HG02678 (cell line): ENCODE measurements at regions not wholly inside any gene's neighbourhood (a gene's known extent, or its start where the extent isn't known, plus 50 kb on each side); places are given as distances from the start of the nearest gene placed in this dataset.
"Not testable (repeated sequence)": the region's sequence is repeated elsewhere in the genome, so short reads cannot be mapped to it uniquely, and the experiment has no call there.

ENCODE experiments used
- ATAC-seq: cut with Tn5 transposase; IDR thresholded peaks from one replicate; pipeline ENCODE4 v1.9.1; 2021; ENCODE audit warnings: mild to moderate bottlenecking, moderate library complexity; ENCODE audit not compliant: unreplicated experiment

DNA sequence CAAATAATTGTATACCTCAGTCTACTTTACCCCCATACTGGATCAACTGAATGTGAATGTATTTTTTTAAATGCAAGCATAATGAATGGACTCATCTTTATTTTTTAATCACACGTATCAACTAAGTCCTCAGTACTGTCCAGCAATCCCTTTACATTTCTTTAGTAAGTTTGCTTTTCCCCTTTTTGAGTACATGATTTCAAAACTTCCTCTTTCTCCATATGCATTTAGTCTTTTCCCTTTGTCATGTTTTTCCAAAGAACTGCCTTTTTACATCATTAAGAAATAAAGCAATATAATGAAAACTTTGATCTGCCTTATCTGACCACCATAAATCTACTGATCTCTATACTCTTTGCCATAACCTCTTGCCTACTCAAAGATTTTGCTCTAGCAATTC lies 182.5 kb upstream of the AKR1E2 start:
- no peak for ATAC-seq

DNA sequence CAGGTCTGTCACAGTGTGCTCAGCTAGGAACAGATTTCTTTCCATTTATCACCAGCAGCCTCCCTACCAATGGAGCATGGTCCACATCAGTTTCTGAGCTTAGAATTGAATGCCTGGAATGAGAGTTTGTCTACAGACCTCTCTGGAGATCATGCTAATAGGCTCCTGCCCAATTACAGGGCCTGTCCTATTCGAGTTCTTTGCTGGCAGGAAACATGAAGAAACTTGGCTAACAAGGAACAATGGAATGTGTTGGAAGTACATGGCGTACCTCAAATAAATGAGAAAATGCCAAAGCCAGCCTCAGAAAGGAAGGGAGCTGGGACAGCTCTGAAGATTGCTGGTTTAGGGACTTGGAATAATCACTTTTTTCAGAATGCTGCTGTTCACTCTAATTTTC lies 186.0 kb upstream of the AKR1E2 start:
- ATAC-seq: no peak

DNA sequence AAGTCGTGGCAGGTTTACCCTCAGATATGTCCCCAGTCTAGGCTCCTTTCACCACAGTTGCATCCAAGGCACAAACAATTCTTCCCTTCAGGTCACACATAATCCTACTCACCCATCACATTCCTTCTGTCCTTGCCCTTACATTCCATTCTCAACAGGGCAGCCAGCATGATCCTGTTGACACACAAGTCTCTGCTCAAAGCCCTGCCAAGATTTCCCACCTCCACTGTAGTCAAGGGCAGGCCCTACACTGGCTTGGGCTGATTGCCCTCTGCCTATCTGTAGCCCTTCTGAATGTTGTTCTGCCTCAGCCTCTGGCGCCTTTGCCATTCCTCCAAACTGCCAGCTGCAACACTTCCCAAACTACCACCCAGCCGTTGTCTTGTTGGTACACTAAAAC lies 187.9 kb upstream of the AKR1E2 start:
- no peak for ATAC-seq

- no peak for ATAC-seq
These were observed 188.3 kb upstream of the AKR1E2 start for GRCh38 chr10:4637657-4638056.

GRCh38 chr10:4635883-4636282 lies 190.1 kb upstream of the AKR1E2 start:
- no peak for ATAC-seq

- no peak for ATAC-seq
These were observed 190.6 kb upstream of the AKR1E2 start for GRCh38 chr10:4635388-4635787.

GRCh38 chr10:4633776-4634175 lies 192.2 kb upstream of the AKR1E2 start:
- ATAC-seq: no peak

GRCh38 chr10:4633186-4633585 lies 192.8 kb upstream of the AKR1E2 start:
- no peak for ATAC-seq

- no peak for ATAC-seq
These were observed 193.2 kb upstream of the AKR1E2 start for GRCh38 chr10:4632757-4633156.

GRCh38 chr10:4626919-4627318 lies 199.1 kb upstream of the AKR1E2 start:
- ATAC-seq: no peak

GRCh38 chr10:4623757-4624420 lies 202.1 kb upstream of the AKR1E2 start:
- ATAC-seq: no peak

GRCh38 chr10:4623200-4623599 lies 202.8 kb upstream of the AKR1E2 start:
- no peak for ATAC-seq

- no peak for ATAC-seq
These were observed 203.6 kb upstream of the AKR1E2 start for GRCh38 chr10:4622384-4622783.

GRCh38 chr10:4617589-4617988 lies 208.4 kb upstream of the AKR1E2 start:
- no peak for ATAC-seq

DNA sequence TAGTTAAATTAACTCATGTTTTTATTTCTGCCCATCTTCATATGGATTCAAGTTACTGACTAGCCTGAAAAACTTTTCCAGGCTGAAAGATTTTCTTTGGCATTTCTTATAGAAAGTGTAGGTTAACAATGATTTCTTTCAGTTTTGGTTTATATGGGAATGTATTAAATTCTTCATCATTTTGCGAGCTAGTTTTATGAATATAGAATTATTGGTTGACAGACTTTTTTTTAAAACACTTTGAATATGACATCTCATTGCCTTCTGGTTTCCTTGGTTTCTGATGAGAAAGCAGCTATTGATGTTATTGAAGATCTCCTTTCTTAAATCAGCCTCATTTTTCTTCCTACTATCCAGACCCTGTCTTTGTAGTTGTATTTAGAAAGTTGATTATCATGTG lies 211.0 kb upstream of the AKR1E2 start:
- ATAC-seq: no peak

DNA sequence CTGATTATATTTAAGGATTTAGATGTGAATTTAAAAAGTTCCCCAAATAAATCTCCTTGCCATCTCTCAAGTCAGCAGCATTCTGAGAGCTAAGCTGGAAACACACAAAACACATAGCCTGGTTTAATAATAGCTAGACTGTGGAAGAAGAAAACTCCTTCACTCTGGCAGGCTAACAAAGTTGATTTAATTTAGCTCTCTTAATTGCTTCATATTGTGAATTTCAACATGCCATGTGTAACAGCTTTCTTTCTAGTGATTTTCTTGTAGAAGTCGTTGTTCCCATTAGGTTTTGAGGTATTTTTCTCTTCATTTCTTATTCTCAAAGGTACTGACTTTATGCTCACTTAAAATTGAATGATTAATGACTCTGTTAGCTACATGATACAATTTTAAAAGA lies 216.8 kb upstream of the AKR1E2 start:
- ATAC-seq: no peak

DNA sequence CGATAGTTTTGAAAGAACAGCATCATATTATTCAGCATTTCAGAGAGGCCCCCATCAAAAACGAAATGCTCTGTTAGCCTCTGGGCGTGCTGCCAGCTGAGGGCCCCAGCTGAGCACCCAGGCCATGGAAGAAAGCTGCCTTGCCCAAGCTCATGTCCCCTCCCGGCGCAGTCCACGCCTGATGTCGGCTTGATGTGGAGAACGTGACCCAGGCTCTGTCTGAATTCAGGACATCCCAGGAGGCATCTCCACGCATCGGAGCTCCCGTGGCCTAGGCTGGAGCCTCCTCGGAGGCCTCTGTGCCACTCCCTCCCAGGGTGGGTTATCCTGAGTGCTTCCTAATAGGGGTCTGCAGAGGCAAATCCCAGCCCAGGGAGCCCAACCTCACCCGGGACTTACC lies 218.3 kb upstream of the AKR1E2 start:
- ATAC-seq: no peak

DNA sequence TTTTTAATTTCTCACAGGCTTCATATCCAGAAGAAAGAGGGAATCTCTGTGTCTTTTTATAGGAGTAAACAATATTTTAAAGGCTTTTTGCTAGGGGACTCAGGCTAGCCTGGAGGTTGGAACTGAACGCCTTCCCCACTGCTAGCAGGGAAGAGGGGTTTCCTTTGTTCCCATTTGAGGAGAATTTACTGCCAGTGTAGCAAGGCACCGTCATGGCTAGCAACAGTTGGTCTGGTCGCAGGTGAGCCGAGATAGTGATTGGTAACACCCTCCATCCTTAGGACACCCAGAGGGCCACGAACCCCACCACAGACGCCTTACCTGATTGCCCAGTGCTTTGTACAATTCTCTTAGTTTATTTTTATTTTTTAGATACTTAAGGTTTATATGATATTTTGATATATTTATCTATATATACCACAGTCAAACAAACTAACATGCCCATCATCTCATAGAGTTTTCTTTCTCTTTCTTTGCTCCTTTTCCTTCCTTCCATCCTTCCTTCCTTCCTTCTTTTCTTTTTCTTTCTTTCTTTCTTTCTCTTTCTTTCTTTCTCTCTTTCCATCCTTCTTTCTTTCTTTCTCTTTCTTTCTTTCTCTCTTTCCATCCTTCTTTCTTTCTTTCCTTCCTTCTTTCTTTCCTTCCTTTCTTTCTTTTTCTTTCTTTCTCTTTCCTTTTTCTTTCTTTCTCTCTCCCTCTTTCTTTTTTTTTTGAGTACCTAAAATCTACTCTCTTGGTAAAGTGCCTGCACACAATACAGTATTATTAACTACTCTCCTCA lies 219.0 kb upstream of the AKR1E2 start:
- no peak for ATAC-seq

GRCh38 chr10:4602764-4603491 lies 223.1 kb upstream of the AKR1E2 start:
- no peak for ATAC-seq

DNA sequence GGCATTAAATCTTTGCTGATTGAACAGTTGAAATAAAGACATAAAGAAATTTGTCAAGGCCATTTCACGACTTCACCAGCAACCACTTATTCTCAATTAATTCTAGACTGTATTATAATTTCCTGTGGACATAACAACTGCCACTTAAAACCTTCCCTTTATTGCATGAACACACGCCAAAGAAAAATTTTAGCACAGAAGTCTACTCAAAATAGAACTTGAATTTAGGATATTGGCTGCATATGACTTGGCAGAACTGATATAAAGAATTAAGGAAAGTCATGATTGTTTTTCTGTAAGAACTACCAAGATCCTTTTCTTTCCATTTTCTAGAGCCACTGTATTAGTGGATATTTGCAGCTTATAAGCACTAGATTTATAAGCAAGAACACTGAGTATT lies 226.5 kb upstream of the AKR1E2 start:
- no peak for ATAC-seq

DNA sequence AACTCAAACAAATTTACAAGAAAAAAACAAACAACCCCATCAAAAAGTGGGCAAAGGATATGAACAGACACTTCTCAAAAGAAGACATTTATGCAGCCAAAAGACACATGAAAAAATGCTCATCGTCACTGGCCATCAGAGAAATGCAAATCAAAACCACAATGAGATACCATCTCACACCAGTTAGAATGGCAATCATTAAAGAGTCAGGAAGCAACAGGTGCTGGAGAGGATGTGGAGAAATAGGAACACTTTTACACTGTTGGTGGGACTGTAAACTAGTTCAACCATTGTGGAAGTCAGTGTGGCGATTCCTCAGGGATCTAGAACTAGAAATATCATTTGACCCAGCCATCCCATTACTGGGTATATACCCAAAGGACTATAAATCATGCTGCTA lies 228.1 kb upstream of the AKR1E2 start:
- ATAC-seq: not testable (repeated sequence)

GRCh38 chr10:4596951-4597350 lies 229.1 kb upstream of the AKR1E2 start:
- no peak for ATAC-seq
